ENCODE measurements at regions not wholly inside any gene's neighbourhood (a gene's known extent, or its start where the extent isn't known, plus 50 kb on each side); places are given as distances from the start of the nearest gene placed in this dataset.

DNA sequence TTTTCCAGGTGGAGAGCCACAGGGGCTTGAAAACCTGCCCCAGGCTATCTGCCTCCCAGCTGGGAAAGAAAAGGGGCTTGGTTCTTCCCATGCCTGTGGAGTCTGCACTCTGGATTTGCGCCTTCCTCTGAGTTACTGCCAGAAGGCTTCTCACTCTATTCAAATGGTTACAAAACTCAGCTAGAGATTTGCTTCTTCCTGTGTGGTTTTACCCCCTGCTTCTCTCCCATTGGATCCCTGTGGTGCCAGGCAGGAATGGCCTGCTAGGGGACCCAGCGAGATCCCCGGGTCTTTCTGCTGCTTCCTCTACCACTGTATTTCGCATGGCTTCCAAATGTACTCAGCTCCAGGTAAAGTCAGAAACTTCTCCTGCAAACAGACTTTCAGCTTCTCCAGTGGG, 192.0 kb upstream of the HS3ST5 start (continued):
- TF ChIP-seq ETS1 (IDR thresholded peaks at IDR 0.05) (no peak), ZNF114 (CRISPR knock-in tag; IDR thresholded peaks at IDR 0.05) (no peak), ZNF462 (CRISPR knock-in tag; IDR thresholded peaks at IDR 0.05) (no peak)

DNA sequence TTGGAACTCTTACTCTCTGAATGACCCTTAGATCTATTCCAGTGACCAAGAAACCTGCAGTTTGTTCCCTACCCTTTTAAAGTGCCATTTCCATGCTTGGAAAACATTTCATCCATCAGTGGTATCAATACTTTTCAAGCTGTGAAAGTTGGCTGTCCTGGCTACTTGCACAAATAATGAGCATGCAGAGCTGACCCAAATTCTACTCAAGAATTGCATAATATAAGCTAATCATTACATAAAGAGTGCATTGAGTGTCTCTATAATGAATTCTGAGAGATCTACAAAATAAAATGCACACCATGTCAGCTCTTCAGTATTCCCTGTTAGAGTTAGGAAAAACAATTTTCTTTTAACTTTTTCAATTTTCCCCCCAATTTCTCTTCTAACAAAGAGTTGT, 181.3 kb upstream of the HS3ST5 start:
- no peaks in the 10 kb centered on the region for H3K27me3 ChIP-seq (ENCODE audit: insufficient read depth)
- no peaks in the 10 kb centered on the region for H3K79me2 ChIP-seq (replicated peaks; ENCODE audit: insufficient read depth)
- H4K20me1 ChIP-seq (replicated peaks; ENCODE audit: insufficient read depth), result no peaks in the 10 kb centered on the region
- H3K4me3 ChIP-seq, result no peak overlapping the region
- peak overlapping the region; percentile 43 for H2AFZ ChIP-seq
- Mint-ChIP-seq H3K36me3 (ENCODE audit: low read depth) (no peaks in the 10 kb centered on the region), H3K27me3 (ENCODE audit: insufficient read depth, low read depth, poor library complexity) (no peaks in the 10 kb centered on the region), H3K4me1 (peaks cover 25% of the 10 kb centered on the region; the same call in 2 of the 3 replicates), H3K27ac (peak overlapping the region; percentile 26; the same call in 1 of the 2 replicates), H3K9me3 (no peaks in the 10 kb centered on the region), H3K4me3 (no peak overlapping the region)
- 0 out of 2 replicates have a peak overlapping the region, but pooled peaks have one; percentile 2 for H3K27ac ChIP-seq (ENCODE audit: low read depth)
- H3K4me1 ChIP-seq (ENCODE audit: insufficient read depth), result peaks cover 15% of the 10 kb centered on the region
- no peaks in the 10 kb centered on the region for H3K36me3 ChIP-seq (ENCODE audit: insufficient read depth)
- no peak for TF ChIP-seq CTCF (conservative IDR thresholded peaks at IDR 0.05; ENCODE audit: low read depth in 2 of 2)
- peak overlapping the region; percentile 13; the same call in 1 of the 2 replicates for H3K4me2 ChIP-seq
- no peak for DNase-seq (ENCODE audit: low spot score)
- H3K9me2 ChIP-seq (ENCODE audit: insufficient read depth), result no peaks in the 10 kb centered on the region
- H3F3A ChIP-seq (replicated peaks; ENCODE audit: low read depth), result no peaks in the 10 kb centered on the region
- ATAC-seq, result no peak

All from GM23338 (cell line).